HG03039 (cell line): ENCODE measurements at regions not wholly inside any gene's neighbourhood (a gene's known extent, or its start where the extent isn't known, plus 50 kb on each side); places are given as distances from the start of the nearest gene placed in this dataset.
A peak's percentile ranks its signal among the peaks of the same experiment; 100 is the strongest.
"Not testable (repeated sequence)": the region's sequence is repeated elsewhere in the genome, so short reads cannot be mapped to it uniquely, and the experiment has no call there.

Source experiments
- ATAC-seq: cut with Tn5 transposase; IDR thresholded peaks from one replicate; pipeline ENCODE4 v1.9.1; 2021; ENCODE audit warnings: mild to moderate bottlenecking, moderate library complexity; ENCODE audit not compliant: unreplicated experiment

GRCh38 chr15:26084771-26085170 lies 221.6 kb upstream of the ATP10A start:
- no peak for ATAC-seq

GRCh38 chr15:26083896-26084295 lies 220.8 kb upstream of the ATP10A start:
- ATAC-seq = no peak

GRCh38 chr15:26083457-26083856 lies 220.3 kb upstream of the ATP10A start:
- no peak for ATAC-seq

GRCh38 chr15:26082221-26083109 lies 219.3 kb upstream of the ATP10A start:
- ATAC-seq = peak; percentile 94

- no peak for ATAC-seq
Observed at GRCh38 chr15:26081758-26082220, 218.7 kb upstream of the ATP10A start.

- no peak for ATAC-seq
Observed at GRCh38 chr15:26075770-26076169, 212.6 kb upstream of the ATP10A start.

- no peak for ATAC-seq
Observed at GRCh38 chr15:26073430-26074333, 210.6 kb upstream of the ATP10A start.

GRCh38 chr15:26070095-26070532 lies 207.0 kb upstream of the ATP10A start:
- ATAC-seq = no peak

- ATAC-seq = no peak
Observed at GRCh38 chr15:26069231-26069641, 206.1 kb upstream of the ATP10A start.

GRCh38 chr15:26066896-26067295 lies 203.8 kb upstream of the ATP10A start:
- ATAC-seq = no peak

GRCh38 chr15:26065723-26066122 lies 202.6 kb upstream of the ATP10A start:
- no peak for ATAC-seq

GRCh38 chr15:26061248-26061647 lies 198.1 kb upstream of the ATP10A start:
- ATAC-seq = no peak

GRCh38 chr15:26056766-26057165 lies 193.6 kb upstream of the ATP10A start:
- not testable (repeated sequence) for ATAC-seq

- no peak for ATAC-seq
Observed at GRCh38 chr15:26051761-26052675, 188.9 kb upstream of the ATP10A start.

- ATAC-seq = no peak
Observed at GRCh38 chr15:26050984-26051383, 187.9 kb upstream of the ATP10A start.

GRCh38 chr15:26049900-26050657 lies 187.0 kb upstream of the ATP10A start:
- ATAC-seq = no peak

GRCh38 chr15:26048669-26049068 lies 185.5 kb upstream of the ATP10A start:
- ATAC-seq = no peak

- ATAC-seq = no peak
Observed at GRCh38 chr15:26045516-26045915, 182.4 kb upstream of the ATP10A start.

GRCh38 chr15:26043018-26043417 lies 179.9 kb upstream of the ATP10A start:
- ATAC-seq = no peak

GRCh38 chr15:26038693-26039092 lies 175.6 kb upstream of the ATP10A start:
- ATAC-seq = no peak
